Liver (tissue), 8 donors: ENCODE measurements at regions not wholly inside any gene's neighbourhood (a gene's known extent, or its start where the extent isn't known, plus 50 kb on each side); places are given as distances from the start of the nearest gene placed in this dataset.

Source experiments
- DNase-seq: peaks from one replicate; pipeline ENCODE4 v3.0.0-alpha.2; 2017; ENCODE audit warnings: low spot score
- H3K27ac ChIP-seq, 2 donors: one replicate each; pipeline ENCODE4 v1.7.0; 2013; ENCODE audit warnings: inconsistent platforms in 2 of 2, low read length in 2 of 2, control low read depth in 1 of 2, low read depth in 1 of 2, mild to moderate bottlenecking in 1 of 2
- H3K27me3 ChIP-seq, 4 donors: one replicate each; pipeline versions ENCODE4 v1.6.1 to v1.7.0; 2013; ENCODE audit warnings: low read length in 3 of 4, inconsistent platforms in 1 of 4, mild to moderate bottlenecking in 1 of 4, moderate library complexity in 1 of 4; ENCODE audit not compliant: control insufficient read depth in 4 of 4, insufficient read depth in 4 of 4
- H3K36me3 ChIP-seq, 4 donors: one replicate each; pipeline versions ENCODE4 v1.6.1 to v1.7.0; 2013; ENCODE audit warnings: low read length in 3 of 4, mild to moderate bottlenecking in 3 of 4, low read depth in 1 of 4, moderate library complexity in 1 of 4; ENCODE audit not compliant: control insufficient read depth in 4 of 4, insufficient read depth in 3 of 4
- H3K4me1 ChIP-seq, 4 donors: one replicate each; pipeline versions ENCODE4 v1.6.1 to v1.7.0; 2013; ENCODE audit warnings: low read length in 3 of 4, mild to moderate bottlenecking in 3 of 4, moderate library complexity in 1 of 4; ENCODE audit not compliant: control insufficient read depth in 4 of 4, insufficient read depth in 4 of 4
- H3K4me3 ChIP-seq, 3 donors: one replicate each; pipeline versions ENCODE4 v1.6.1 to v1.7.0; 2013; ENCODE audit warnings: low read length in 3 of 3, control low read depth in 1 of 3, low read depth in 1 of 3, mild to moderate bottlenecking in 1 of 3
- H3K9ac ChIP-seq, 2 donors: one replicate each; pipeline ENCODE4 v1.7.0; 2013; ENCODE audit warnings: low read length in 2 of 2, mild to moderate bottlenecking in 2 of 2, moderate library complexity in 2 of 2, control low read depth in 1 of 2, low read depth in 1 of 2
- H3K9me3 ChIP-seq, 4 donors: one replicate each; pipeline versions ENCODE4 v1.6.1 to v1.7.0; 2013; ENCODE audit warnings: low read length in 3 of 4; ENCODE audit not compliant: control insufficient read depth in 4 of 4
- ATF3 ChIP-seq: IDR thresholded peaks from 2 replicates; pipeline ENCODE4 v1.6.1; 2016; ENCODE audit warnings: antibody characterized with exemption
- CTCF ChIP-seq: fragments of 150-350 bp; IDR thresholded peaks from 2 replicates; pipeline ENCODE4 v1.5.1; 2017; ENCODE audit warnings: improper control_type of control experiment, low read depth, low read length; ENCODE audit not compliant: missing input control
- EGR1 ChIP-seq, 2 donors: IDR thresholded peaks; 2 replicates each; pipeline ENCODE4 v1.6.1; 2016 to 2018; ENCODE audit warnings: antibody characterized with exemption in 2 of 2, low read depth in 2 of 2
- FOXA1 ChIP-seq: IDR thresholded peaks from 2 replicates; pipeline ENCODE4 v1.6.1; 2016; ENCODE audit warnings: antibody characterized with exemption
- FOXA2 ChIP-seq: IDR thresholded peaks from 2 replicates; pipeline ENCODE4 v1.6.1; 2016; ENCODE audit warnings: antibody characterized with exemption
- GABPA ChIP-seq, 2 donors: IDR thresholded peaks in 1 of 2; conservative IDR thresholded peaks in 1 of 2; 2 replicates each; pipeline ENCODE4 v1.6.1; 2016; ENCODE audit warnings: antibody characterized with exemption in 2 of 2, mild to moderate bottlenecking in 1 of 2, moderate library complexity in 1 of 2
- HNF4A ChIP-seq, 2 donors: conservative IDR thresholded peaks; 2 replicates each; pipeline ENCODE4 v1.6.1; 2016; ENCODE audit warnings: antibody characterized with exemption in 2 of 2, mild to moderate bottlenecking in 2 of 2
- HNF4G ChIP-seq: IDR thresholded peaks from 2 replicates; pipeline ENCODE4 v1.6.1; 2016; ENCODE audit warnings: antibody characterized with exemption
- JUND ChIP-seq, 2 donors: IDR thresholded peaks; 2 replicates each; pipeline ENCODE4 v1.6.1; 2016; ENCODE audit warnings: antibody characterized with exemption in 2 of 2
- MAX ChIP-seq: IDR thresholded peaks from 2 replicates; pipeline ENCODE4 v1.6.1; 2016; ENCODE audit warnings: antibody characterized with exemption
- NR2F2 ChIP-seq: IDR thresholded peaks from 2 replicates; pipeline ENCODE4 v1.6.1; 2016; ENCODE audit warnings: antibody characterized with exemption
- REST ChIP-seq: IDR thresholded peaks from 2 replicates; pipeline ENCODE4 v1.6.1; 2016; ENCODE audit warnings: antibody characterized with exemption, mild to moderate bottlenecking
- SP1 ChIP-seq: IDR thresholded peaks from 2 replicates; pipeline ENCODE4 v1.6.1; 2018; ENCODE audit warnings: antibody characterized with exemption, mild to moderate bottlenecking
- TAF1 ChIP-seq: conservative IDR thresholded peaks from 2 replicates; pipeline ENCODE4 v1.6.1; 2016; ENCODE audit warnings: antibody characterized with exemption, mild to moderate bottlenecking
- YY1 ChIP-seq: IDR thresholded peaks from 2 replicates; pipeline ENCODE4 v1.6.1; 2016; ENCODE audit warnings: antibody characterized with exemption, mild to moderate bottlenecking
- ZBTB33 ChIP-seq: IDR thresholded peaks from 2 replicates; pipeline ENCODE4 v1.6.1; 2016; ENCODE audit warnings: antibody characterized with exemption
- WGBS: extraction: QIAGEN DNeasy Blood & Tissue Kit; methylation state at CpG from one replicate; pipeline ENCODE4 v1.1.7; 2013; 5-methylcytosine and 5-hydroxymethylcytosine counted together
- donor health status: healthy.
- donor health status: healthy.
- donor health status: healthy.
- donor health status: healthy.
- donor health status: healthy.

- no peaks in the 10 kb centered on the region for H3K36me3 ChIP-seq
- H3K27ac ChIP-seq = no peak overlapping the region
- H3K4me3 ChIP-seq = no peak overlapping the region
- 58% methylated on average over 4 of the region's 4 CpGs for WGBS
- no peaks in the 10 kb centered on the region for H3K9me3 ChIP-seq
- H3K27me3 ChIP-seq = peaks cover 0 to 13% (median 2%) of the 10 kb centered on the region in 4 donors
- no peaks in the 10 kb centered on the region for H3K4me1 ChIP-seq
- H3K9ac ChIP-seq = no peak overlapping the region
- no peak for TF ChIP-seq YY1
- no peak for TF ChIP-seq REST
- no peak for TF ChIP-seq ZBTB33
- no peak for TF ChIP-seq SP1
- TF ChIP-seq TAF1 = no peak
- no peak for TF ChIP-seq MAX
- no peak for TF ChIP-seq JUND (IDR thresholded peaks at IDR 0.05)
- no peak for TF ChIP-seq HNF4A (conservative IDR thresholded peaks at IDR 0.05)
- no peak for TF ChIP-seq GABPA (IDR thresholded peaks at IDR 0.05 in 1 of 2, conservative IDR thresholded peaks at IDR 0.05 in 1 of 2)
- no peak for TF ChIP-seq ATF3
- no peak for TF ChIP-seq CTCF
- TF ChIP-seq FOXA2 = no peak
- TF ChIP-seq HNF4G = no peak
- no peak for TF ChIP-seq EGR1 (IDR thresholded peaks at IDR 0.05; ENCODE audit: low read depth in 2 of 2)
- TF ChIP-seq FOXA1 = no peak
- TF ChIP-seq NR2F2 = no peak
- no peak for DNase-seq
Measured at GRCh38 chr14:51176839-51177238, 63.2 kb upstream of the TMX1 start.

- Histone ChIP-seq H3K9me3 (no peaks in the 10 kb centered on the region), H3K4me3 (no peak overlapping the region), H3K27me3 (peaks cover 0 to 10% (median 0%) of the 10 kb centered on the region in 4 donors), H3K9ac (no peak overlapping the region), H3K4me1 (no peaks in the 10 kb centered on the region), H3K27ac (no peak overlapping the region), H3K36me3 (no peaks in the 10 kb centered on the region)
- no peak for DNase-seq
- TF ChIP-seq HNF4A (conservative IDR thresholded peaks at IDR 0.05) = no peak
- TF ChIP-seq EGR1 (IDR thresholded peaks at IDR 0.05; ENCODE audit: low read depth in 2 of 2) = no peak
- TF ChIP-seq CTCF = no peak
- WGBS = 66% methylated on average over 9 of the region's 9 CpGs
Measured at GRCh38 chr14:51180577-51180976, 59.5 kb upstream of the TMX1 start.
